GM19043 (cell line): ENCODE measurements at regions not wholly inside any gene's neighbourhood (a gene's known extent, or its start where the extent isn't known, plus 50 kb on each side); places are given as distances from the start of the nearest gene placed in this dataset.
"Not testable (repeated sequence)": the region's sequence is repeated elsewhere in the genome, so short reads cannot be mapped to it uniquely, and the experiment has no call there.

ENCODE experiments used
- ATAC-seq: cut with Tn5 transposase; IDR thresholded peaks from one replicate; pipeline ENCODE4 v1.9.1; 2021; ENCODE audit warnings: low read depth; ENCODE audit not compliant: unreplicated experiment

- ATAC-seq = no peak
These were observed 108.6 kb upstream of the RAI14 start for GRCh38 chr5:34547300-34548085.

DNA sequence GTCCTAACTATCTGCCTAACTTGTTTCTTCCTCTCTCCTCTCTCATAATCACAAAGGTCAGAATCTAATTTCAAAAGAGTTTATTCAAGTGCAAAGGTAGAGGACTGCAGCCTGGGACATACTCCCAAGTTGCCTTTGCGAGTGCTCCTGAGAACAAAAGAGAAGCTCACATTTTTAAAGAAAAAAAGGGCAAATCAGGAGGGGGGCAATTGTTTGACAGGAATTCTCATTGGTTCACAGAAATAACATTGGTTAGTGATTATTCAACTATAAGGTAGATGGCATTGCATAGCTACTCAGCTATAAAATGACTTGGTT is 108.1 kb upstream of the RAI14 start:
- no peak for ATAC-seq

DNA sequence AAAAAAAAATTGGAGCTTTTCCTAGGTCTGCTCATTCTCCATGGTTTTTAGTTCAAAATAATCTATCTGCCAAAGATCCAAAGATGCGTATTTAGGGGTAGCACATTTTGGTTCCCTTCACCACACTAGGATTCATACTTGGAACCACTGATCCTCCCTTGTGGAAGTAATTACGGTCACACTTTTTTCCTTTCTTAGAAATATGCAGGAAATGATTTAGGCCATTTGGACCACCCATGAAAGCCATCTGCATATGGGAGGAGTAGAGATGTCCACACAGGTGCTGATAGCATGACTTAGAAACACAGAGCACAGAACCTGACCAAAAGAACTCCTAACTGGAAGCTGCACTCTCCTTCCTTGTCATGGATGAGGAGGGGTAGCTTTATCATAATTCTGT is 105.9 kb upstream of the RAI14 start:
- no peak for ATAC-seq

DNA sequence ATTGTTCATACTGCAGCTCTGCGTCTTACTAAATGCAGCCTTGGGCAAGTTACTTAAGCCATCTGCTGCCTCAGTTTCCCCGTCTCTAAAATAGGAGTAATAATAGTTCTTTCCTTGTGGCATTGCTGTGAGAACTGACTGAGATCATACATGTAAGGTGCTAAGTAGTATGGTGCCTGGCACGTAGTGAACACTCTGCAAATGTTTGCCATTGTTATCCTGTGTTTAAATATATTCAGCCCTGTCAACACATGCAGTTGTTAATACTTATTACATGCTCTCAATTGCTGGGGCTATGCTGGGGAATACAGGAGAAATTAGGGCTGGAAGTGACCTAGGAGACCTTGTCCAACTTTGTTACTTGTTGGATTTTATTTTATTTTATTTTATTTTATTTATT is 105.2 kb upstream of the RAI14 start:
- no peak for ATAC-seq

DNA sequence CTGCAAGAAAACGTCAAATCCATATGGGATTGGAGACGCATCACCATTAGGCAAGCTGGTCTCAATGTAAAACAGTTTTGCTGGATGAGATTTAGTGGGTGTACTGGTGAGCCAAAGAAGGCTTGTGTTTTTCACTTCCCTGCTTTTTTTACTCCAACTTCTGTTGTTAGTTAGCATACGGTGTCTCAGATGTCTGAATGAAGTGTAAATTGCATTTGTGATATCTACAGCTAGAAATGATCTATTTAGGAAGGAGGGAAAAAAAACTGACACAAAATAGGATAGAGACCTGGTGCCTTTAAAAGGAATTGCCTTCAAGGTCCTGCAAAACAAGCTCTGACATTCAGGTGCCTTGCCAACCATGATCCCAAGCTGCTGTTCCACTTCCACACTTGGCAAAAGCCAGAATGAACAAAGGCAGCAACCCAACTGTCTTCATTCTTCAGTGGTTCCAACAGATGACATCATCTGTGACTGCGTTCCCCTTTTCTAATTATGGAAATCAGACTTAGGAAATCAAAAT is 104.2 kb upstream of the RAI14 start:
- no peak for ATAC-seq

DNA sequence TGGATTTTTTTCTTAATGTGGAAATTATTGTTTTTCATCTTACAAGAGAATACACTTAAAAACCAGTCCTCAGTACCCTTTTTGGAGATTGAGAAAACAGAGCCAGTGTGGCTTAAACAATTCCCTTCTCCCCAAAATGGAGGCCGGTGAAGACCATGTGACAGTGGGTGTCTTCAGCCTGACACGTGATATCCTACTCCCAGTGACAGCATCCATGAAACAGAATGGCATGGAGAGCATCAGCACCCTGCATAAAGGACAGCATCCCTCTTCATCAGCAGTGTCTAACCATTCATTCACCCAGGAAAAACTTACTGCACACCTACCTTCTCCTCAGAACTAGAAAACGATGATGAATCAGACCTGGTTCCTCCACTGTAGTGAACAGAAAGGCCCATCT is 103.4 kb upstream of the RAI14 start:
- ATAC-seq = no peak

- no peak for ATAC-seq
These were observed 102.5 kb upstream of the RAI14 start for GRCh38 chr5:34553581-34553980.

DNA sequence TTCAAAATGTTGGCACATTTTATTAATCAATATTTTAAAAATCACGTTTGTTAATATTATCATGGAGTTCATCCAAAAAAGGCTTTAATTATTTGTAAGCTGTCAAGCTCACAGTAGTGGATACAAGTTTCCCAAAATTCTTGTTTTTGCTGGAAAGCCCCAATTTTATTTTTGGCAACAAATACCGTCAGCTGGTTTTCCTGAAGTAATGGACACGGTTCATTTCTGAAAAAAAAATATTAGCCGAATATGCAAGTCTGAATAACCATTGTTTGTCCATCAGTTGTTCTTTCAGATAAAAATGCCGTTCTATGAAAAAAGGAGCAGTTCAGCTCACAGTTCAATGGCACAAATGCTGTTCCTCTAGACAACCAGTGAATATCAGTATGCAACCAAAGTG is 101.5 kb upstream of the RAI14 start:
- ATAC-seq = no peak

DNA sequence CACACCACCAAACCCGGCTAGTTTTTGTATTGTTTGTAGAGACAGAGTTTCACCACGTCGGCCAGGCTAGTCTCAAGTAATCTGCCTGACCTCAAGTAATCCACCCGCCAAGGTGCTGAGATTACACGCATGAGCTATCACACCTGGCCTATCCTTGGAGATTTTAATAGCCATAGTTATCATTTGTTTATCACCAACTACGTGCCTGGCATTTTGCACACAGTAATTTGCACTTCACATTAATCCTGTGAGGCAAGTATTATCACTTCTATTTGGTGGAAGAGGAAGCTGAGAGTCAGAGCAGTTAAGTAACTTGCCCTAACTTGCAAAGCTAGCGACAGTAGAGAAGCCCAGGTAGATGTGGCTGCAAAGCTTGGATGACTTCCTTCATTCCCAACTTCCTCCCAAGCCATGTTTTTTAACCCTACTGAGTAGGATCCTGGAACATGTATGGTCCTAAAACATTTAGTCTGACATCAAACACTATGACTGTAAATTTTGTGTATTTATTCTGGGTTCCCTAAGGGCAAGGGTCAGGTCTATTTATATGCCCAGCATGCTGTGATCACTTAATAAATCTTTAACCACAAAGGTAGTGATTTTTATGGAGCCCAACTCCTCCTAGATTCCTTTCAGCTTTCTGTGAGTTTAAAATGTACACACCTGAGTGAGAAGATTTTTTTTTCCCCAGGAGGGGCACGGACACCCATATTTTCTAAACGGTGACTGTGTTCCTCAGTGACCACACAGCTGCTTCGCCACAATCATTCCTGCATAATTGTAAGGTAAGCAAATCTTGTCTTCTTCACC is 100.2 kb upstream of the RAI14 start:
- no peak for ATAC-seq

DNA sequence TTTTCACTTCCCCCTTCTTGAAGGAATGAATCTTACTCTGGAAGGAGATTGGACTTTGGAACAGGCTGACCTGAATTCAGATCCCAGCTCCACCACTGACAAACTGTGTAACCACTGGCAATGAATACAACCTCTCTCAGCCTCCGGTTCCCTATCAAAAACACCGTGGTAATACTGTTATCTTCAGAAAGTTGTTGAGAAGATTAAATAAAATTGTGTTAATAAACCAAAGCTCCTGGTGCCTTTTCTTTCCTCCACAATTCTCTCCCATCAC is 99.7 kb upstream of the RAI14 start:
- no peak for ATAC-seq

- not testable (repeated sequence) for ATAC-seq
These were observed 94.5 kb upstream of the RAI14 start for GRCh38 chr5:34561581-34561980.

- ATAC-seq = no peak
These were observed 93.3 kb upstream of the RAI14 start for GRCh38 chr5:34562791-34563190.

DNA sequence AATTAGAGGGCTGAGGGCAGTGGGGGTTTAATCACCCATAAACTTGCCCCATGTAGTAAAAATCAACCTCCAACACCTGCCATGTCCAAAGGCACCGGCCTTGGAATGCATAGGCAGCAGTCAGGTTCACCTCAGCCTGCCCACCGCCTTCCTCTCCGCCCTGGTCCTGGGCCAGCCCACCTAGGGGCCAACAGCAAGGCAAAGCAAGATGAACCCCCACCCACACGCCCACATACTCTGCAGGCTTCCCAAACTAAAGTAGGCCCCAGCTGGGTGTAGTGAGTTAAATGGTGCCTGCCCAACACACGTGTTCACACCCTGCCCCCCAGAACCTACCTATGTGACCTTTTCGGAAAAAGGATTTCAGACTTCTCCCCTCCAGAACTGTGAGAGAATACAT is 92.9 kb upstream of the RAI14 start:
- ATAC-seq = no peak

- ATAC-seq = no peak
These were observed 92.0 kb upstream of the RAI14 start for GRCh38 chr5:34563931-34564709.

DNA sequence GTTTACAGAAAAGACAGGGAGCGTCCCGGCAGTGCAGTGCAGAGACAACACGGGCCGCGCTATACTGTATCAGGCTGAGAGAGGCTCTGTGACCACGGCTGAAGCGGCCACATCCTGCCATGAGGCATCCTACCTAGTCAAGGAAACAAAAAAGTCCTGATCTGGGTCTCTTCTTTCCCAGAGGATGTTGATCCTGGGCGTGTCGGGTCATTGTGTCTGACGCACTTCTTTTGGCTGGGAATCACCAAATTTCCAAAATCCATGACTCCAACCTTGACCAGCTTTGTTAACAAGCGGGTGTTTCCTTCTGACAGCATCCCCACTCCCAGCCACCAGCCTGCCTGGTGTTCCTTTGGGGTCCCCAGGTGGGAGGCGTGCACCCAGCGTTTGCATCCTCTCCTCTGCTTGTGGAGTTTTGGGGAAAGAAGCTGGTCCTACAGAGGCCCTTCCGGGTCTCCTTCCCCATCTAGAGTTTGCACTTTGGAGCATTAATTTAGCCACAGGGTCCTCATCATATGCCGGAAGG is 91.4 kb upstream of the RAI14 start:
- ATAC-seq = no peak

GRCh38 chr5:34570143-34570542 is 86.0 kb upstream of the RAI14 start:
- ATAC-seq = no peak

- ATAC-seq = no peak
These were observed 85.1 kb upstream of the RAI14 start for GRCh38 chr5:34570721-34571676.

- ATAC-seq = no peak
These were observed 84.5 kb upstream of the RAI14 start for GRCh38 chr5:34571677-34572041.

DNA sequence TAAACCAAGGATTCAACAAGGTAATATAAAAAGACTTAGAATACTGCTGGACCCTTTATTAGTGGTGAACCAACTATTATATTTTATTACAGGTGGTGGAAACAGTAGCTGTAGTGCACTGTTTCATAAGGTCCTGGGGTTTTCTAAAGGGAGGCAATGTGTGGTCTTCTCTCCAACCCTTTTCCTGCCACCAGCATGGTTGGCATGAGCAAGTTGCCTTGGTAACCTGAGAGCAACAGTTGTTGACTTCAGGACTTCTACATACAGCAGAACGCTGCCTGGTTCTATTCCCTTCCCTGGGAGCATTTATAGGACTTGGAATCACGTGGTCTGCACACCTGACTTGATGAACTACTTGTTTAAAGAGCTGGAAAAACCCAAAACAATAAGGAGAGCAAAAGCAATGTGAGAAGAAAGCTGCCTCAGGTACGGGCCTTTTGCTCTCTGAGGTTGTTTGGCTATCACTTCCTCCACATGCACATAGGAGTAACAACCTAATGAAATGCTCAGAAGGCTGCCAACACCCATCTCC is 81.1 kb upstream of the RAI14 start:
- no peak for ATAC-seq
